IPS-15b (cell line): ENCODE measurements at regions not wholly inside any gene's neighbourhood (a gene's known extent, or its start where the extent isn't known, plus 50 kb on each side); places are given as distances from the start of the nearest gene placed in this dataset.

Source experiments
- H3K27me3 ChIP-seq: one replicate; pipeline ENCODE4 v1.6.1; 2013; ENCODE audit warnings: low read length; ENCODE audit not compliant: control insufficient read depth, insufficient read depth
- H3K36me3 ChIP-seq: one replicate; pipeline ENCODE4 v1.6.1; 2013; ENCODE audit warnings: low read length; ENCODE audit not compliant: control insufficient read depth, insufficient read depth
- H3K4me1 ChIP-seq: one replicate; pipeline ENCODE4 v1.6.1; 2013; ENCODE audit warnings: mild to moderate bottlenecking, low read length; ENCODE audit not compliant: control insufficient read depth, insufficient read depth
- H3K4me3 ChIP-seq: one replicate; pipeline ENCODE4 v1.5.1; 2013; ENCODE audit warnings: low read depth, low read length
- H3K9ac ChIP-seq: one replicate; pipeline ENCODE4 v1.6.1; 2013; ENCODE audit warnings: low read depth, mild to moderate bottlenecking, low read length
- H3K9me3 ChIP-seq: one replicate; pipeline ENCODE4 v1.6.1; 2013; ENCODE audit warnings: mild to moderate bottlenecking, low read length; ENCODE audit not compliant: control insufficient read depth, insufficient read depth

DNA sequence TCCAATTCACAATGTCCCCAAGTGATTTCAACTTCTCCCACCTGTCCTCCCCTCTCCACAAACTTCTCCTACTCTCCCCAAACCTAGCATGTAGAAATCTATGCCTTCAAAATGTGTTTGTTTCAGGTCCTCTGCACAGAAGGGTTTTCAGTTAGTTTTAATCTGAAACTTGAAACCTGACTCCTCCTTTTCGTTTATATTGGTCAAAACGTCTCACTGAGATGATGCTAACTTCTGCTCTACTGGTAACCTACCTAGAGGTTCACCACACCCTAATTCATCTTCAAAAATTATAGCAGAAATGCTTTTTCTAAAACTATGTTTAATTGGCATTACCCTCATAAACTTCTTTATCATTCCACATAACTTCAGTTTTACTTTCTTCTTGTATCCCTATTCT, 401.8 kb upstream of the ADAMTS16 start:
- no peak overlapping the region for H3K4me3 ChIP-seq
- no peaks in the 10 kb centered on the region for H3K9me3 ChIP-seq
- H3K4me1 ChIP-seq = no peaks in the 10 kb centered on the region
- no peaks in the 10 kb centered on the region for H3K36me3 ChIP-seq
- no peaks in the 10 kb centered on the region for H3K27me3 ChIP-seq
- H3K9ac ChIP-seq = no peak overlapping the region

DNA sequence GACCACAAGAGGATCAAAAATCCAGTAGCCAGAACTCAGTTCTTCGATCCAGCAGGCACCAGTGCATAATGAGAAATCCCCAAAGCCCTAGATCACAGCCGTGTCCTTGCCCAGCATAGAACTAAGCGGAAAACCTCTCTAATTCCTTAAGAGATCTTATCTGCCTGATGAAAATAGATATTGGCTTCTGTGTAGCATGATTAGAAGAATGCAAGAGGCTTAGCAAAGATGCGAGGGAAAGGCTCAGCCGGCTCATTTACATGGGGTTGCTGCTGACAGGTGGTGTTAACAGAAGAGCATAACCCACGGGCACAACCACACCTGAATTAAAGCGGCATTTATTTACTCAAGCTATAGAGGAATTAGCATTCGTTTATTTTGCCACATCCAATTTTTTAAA, 400.0 kb upstream of the ADAMTS16 start:
- Histone ChIP-seq H3K4me1 (no peaks in the 10 kb centered on the region), H3K27me3 (no peaks in the 10 kb centered on the region), H3K9ac (no peak overlapping the region), H3K4me3 (no peak overlapping the region), H3K9me3 (no peaks in the 10 kb centered on the region), H3K36me3 (no peaks in the 10 kb centered on the region)

DNA sequence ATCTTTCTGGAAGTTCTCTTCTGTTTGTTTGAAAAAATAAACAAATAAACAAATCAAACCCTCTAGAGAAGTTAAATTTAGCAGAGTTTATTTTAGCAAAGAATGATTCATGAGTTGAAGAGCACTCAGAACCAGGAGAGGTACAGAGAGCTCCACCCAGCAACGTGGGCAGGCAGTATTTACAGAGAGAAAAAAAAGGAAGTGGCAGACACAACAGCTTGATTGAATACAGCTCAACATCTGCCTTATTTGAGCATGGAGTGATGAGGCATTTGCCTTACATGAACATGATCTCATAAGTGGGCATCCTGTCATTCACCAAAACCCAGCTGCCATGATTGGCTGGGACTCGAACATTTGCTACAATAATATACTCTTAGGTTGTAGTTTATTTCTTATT, 381.6 kb upstream of the ADAMTS16 start:
- Histone ChIP-seq H3K27me3 (no peaks in the 10 kb centered on the region), H3K36me3 (no peaks in the 10 kb centered on the region), H3K4me3 (no peak overlapping the region), H3K4me1 (no peaks in the 10 kb centered on the region), H3K9ac (no peak overlapping the region), H3K9me3 (no peaks in the 10 kb centered on the region)

DNA sequence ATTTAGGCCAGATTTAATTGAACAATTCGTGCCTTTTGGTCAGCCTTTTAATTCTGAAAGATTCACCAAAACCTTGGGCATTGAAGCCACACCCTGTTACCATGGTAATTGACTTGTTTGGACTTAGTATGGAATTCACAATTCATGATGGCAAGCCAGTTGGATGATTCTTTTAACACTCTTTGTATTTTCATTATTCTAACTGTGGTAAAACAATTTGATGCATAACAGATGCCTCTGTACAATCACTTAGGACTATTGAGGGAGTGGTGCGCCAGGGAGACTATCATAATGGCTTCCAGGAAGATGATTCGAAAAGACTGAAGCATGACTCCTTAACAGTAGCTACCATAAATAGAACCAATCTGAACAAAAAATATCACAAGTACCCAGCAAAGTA, 381.1 kb upstream of the ADAMTS16 start:
- H3K36me3 ChIP-seq = no peaks in the 10 kb centered on the region
- H3K27me3 ChIP-seq = no peaks in the 10 kb centered on the region
- no peaks in the 10 kb centered on the region for H3K9me3 ChIP-seq
- no peaks in the 10 kb centered on the region for H3K4me1 ChIP-seq
- no peak overlapping the region for H3K9ac ChIP-seq
- no peak overlapping the region for H3K4me3 ChIP-seq

- Histone ChIP-seq H3K9ac (no peak overlapping the region), H3K9me3 (no peaks in the 10 kb centered on the region), H3K4me1 (no peaks in the 10 kb centered on the region), H3K27me3 (no peaks in the 10 kb centered on the region), H3K36me3 (no peaks in the 10 kb centered on the region), H3K4me3 (no peak overlapping the region)
These were observed 377.8 kb upstream of the ADAMTS16 start for GRCh38 chr5:4762316-4762715.

DNA sequence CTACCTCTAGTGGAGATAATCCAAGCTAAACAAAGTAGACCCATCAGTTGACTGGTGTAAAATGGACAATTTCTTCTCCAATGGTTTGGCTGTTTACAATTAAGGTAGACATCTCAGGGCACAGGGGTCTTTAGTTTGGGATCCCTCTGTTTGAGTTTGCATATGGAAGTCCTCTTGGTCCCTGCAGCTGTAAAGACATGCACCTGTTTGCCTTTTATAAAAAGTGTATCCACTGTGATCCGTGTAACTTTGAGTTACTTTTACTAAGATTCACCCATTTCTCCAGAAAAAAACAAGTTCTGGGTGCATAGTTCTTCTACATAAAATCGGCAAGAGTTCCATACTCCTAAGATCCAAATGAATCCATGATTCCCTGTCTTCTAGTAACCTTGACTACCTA, 374.7 kb upstream of the ADAMTS16 start:
- no peak overlapping the region for H3K4me3 ChIP-seq
- no peaks in the 10 kb centered on the region for H3K27me3 ChIP-seq
- no peaks in the 10 kb centered on the region for H3K9me3 ChIP-seq
- H3K36me3 ChIP-seq = no peaks in the 10 kb centered on the region
- no peak overlapping the region for H3K9ac ChIP-seq
- H3K4me1 ChIP-seq = no peaks in the 10 kb centered on the region

- H3K4me3 ChIP-seq = no peak overlapping the region
- H3K36me3 ChIP-seq = no peaks in the 10 kb centered on the region
- no peaks in the 10 kb centered on the region for H3K27me3 ChIP-seq
- H3K9me3 ChIP-seq = no peaks in the 10 kb centered on the region
- no peaks in the 10 kb centered on the region for H3K4me1 ChIP-seq
- H3K9ac ChIP-seq = no peak overlapping the region
These were observed 374.0 kb upstream of the ADAMTS16 start for GRCh38 chr5:4766101-4766500.

- Histone ChIP-seq H3K4me1 (no peaks in the 10 kb centered on the region), H3K9ac (no peak overlapping the region), H3K4me3 (no peak overlapping the region), H3K27me3 (no peaks in the 10 kb centered on the region), H3K9me3 (no peaks in the 10 kb centered on the region), H3K36me3 (no peaks in the 10 kb centered on the region)
These were observed 367.5 kb upstream of the ADAMTS16 start for GRCh38 chr5:4772591-4772990.

GRCh38 chr5:4773827-4774317, 366.3 kb upstream of the ADAMTS16 start:
- Histone ChIP-seq H3K9me3 (no peaks in the 10 kb centered on the region), H3K27me3 (no peaks in the 10 kb centered on the region), H3K36me3 (no peaks in the 10 kb centered on the region), H3K4me1 (no peaks in the 10 kb centered on the region), H3K4me3 (no peak overlapping the region), H3K9ac (no peak overlapping the region)

DNA sequence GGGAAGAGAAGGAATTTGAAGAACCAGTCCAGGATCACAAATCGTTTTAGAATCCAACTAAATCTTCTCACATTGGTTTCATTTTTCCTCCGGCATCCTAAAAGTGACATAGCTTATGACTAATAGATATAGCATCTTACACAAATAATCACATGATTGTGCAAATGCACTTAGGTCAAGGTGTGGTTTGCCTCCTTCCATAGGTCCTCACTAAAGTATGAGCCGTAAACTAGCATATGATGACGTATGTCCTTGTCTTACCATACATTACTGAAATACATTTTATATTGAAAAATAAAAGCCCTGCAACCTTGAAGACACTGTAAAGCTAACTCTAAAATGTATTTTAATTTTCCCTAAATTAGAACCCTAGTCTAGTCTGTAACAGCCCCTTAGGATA, 362.7 kb upstream of the ADAMTS16 start:
- Histone ChIP-seq H3K9me3 (no peaks in the 10 kb centered on the region), H3K4me3 (no peak overlapping the region), H3K36me3 (no peaks in the 10 kb centered on the region), H3K4me1 (no peaks in the 10 kb centered on the region), H3K9ac (no peak overlapping the region), H3K27me3 (no peaks in the 10 kb centered on the region)

DNA sequence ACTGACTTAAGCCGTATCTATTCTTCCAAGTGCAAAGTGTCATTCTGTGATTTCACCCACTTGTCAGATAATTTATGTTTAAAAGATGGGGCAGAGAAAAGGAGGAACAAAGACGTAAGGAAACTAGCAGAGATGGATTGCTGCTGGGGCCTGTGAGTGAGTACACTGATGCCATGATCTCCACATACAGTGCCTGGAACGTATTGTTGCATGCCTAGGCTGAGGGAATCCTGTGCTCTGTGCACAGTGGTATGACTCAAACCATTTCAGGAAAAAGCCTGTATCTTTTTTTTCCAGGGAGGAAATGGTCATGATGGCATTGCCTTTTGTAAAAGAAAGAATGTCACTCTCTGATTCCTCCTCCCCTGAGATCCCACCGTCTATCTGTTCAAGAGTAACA, 359.5 kb upstream of the ADAMTS16 start:
- no peak overlapping the region for H3K4me3 ChIP-seq
- no peaks in the 10 kb centered on the region for H3K36me3 ChIP-seq
- no peaks in the 10 kb centered on the region for H3K4me1 ChIP-seq
- H3K9ac ChIP-seq = no peak overlapping the region
- H3K9me3 ChIP-seq = no peaks in the 10 kb centered on the region
- H3K27me3 ChIP-seq = no peaks in the 10 kb centered on the region

- no peaks in the 10 kb centered on the region for H3K27me3 ChIP-seq
- no peaks in the 10 kb centered on the region for H3K9me3 ChIP-seq
- no peak overlapping the region for H3K9ac ChIP-seq
- no peaks in the 10 kb centered on the region for H3K36me3 ChIP-seq
- no peaks in the 10 kb centered on the region for H3K4me1 ChIP-seq
- no peak overlapping the region for H3K4me3 ChIP-seq
These were observed 358.8 kb upstream of the ADAMTS16 start for GRCh38 chr5:4781299-4781698.

DNA sequence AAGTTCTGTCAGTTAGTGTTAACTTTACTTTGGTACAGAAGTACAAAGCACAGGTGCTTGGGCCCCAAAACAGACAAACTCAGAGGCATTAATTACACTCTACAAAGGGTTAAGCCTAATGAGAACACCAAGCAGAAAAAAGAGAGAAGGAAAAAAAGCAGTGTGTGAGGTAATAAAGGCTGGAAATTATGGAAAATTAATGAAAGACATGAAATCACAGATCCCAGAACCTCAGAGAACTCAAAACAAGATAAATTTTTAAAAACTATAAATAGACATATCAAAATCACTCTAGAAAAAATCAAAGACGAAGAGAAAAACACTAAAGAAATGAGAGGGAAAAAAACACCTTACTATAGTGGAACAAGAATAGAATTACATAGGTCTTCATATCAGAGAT, 354.2 kb upstream of the ADAMTS16 start:
- H3K9me3 ChIP-seq = no peaks in the 10 kb centered on the region
- H3K9ac ChIP-seq = no peak overlapping the region
- no peak overlapping the region for H3K4me3 ChIP-seq
- H3K4me1 ChIP-seq = no peaks in the 10 kb centered on the region
- no peaks in the 10 kb centered on the region for H3K27me3 ChIP-seq
- no peaks in the 10 kb centered on the region for H3K36me3 ChIP-seq
